HEK293 (cell line): ENCODE measurements at regions not wholly inside any gene's neighbourhood (a gene's known extent, or its start where the extent isn't known, plus 50 kb on each side); places are given as distances from the start of the nearest gene placed in this dataset.

Experiments
- CTCF ChIA-PET: fragments of 350-600 bp; formaldehyde crosslinking; extraction: SDS; loops from one replicate; lab custom pipeline; 2021; ENCODE audit warnings: antibody characterized with exemption; lab: Yijun Ruan, JAX
- POLR2A ChIA-PET: fragments of 300-600 bp; formaldehyde crosslinking; extraction: SDS; loops from one replicate; lab custom pipeline; 2020; ENCODE audit warnings: antibody characterized with exemption, inconsistent platforms; lab: Yijun Ruan, JAX
- H3K27ac ChIP-seq: fragments of 200-500 bp; sonication (Bioruptor generic); 2 replicates; pipeline ENCODE4 v1.5.1; 2014; ENCODE audit warnings: low read depth, low read length, control low read depth, inconsistent platforms; ENCODE audit errors: extremely low read depth
- H3K36me3 ChIP-seq, 2 experiments: fragments of 200-500 bp in 1 of 2; sonication (Bioruptor generic) in 1 of 2; 1 replicate in 1 of 2; 2 replicates in 1 of 2; pipeline ENCODE4 v1.5.1; 2014 to 2017; ENCODE audit warnings: inconsistent platforms in 2 of 2, low read length in 2 of 2; ENCODE audit not compliant: control insufficient read depth in 2 of 2, insufficient read depth in 1 of 2
- H3K4me1 ChIP-seq: fragments of 200-500 bp; sonication (Bioruptor generic); 2 replicates; pipeline ENCODE4 v1.5.1; 2014; ENCODE audit warnings: mild to moderate bottlenecking, low read length, inconsistent platforms; ENCODE audit not compliant: control insufficient read depth, insufficient read depth
- H3K4me3 ChIP-seq: 2 replicates; pipeline ENCODE4 v1.5.1; 2011; ENCODE audit warnings: low read depth, mild to moderate bottlenecking, control low read depth, low read length, moderate library complexity
- H3K9me3 ChIP-seq: fragments of 200-500 bp; sonication (Bioruptor generic); 2 replicates; pipeline ENCODE4 v1.5.1; 2014; ENCODE audit warnings: low read depth, low read length, inconsistent platforms; ENCODE audit not compliant: control insufficient read depth, insufficient read depth
- BCL11B ChIP-seq: fragments of 450-650 bp; formaldehyde crosslinking; IDR thresholded peaks from 2 replicates; pipeline ENCODE4 v1.5.1; 2016; ENCODE audit warnings: low read depth, missing biosample characterization, missing genetic modification characterization
- EGR2 ChIP-seq: fragments of 450-650 bp; formaldehyde crosslinking; IDR thresholded peaks from 2 replicates; pipeline ENCODE4 v1.5.1; 2016; ENCODE audit warnings: low read depth, missing biosample characterization, missing genetic modification characterization
- KLF16 ChIP-seq: fragments of 450-650 bp; formaldehyde crosslinking; IDR thresholded peaks from 2 replicates; pipeline ENCODE4 v1.5.1; 2017; ENCODE audit warnings: missing biosample characterization, missing genetic modification characterization
- SCRT1 ChIP-seq: fragments of 450-650 bp; formaldehyde crosslinking; IDR thresholded peaks from 2 replicates; pipeline ENCODE4 v1.5.1; 2016; ENCODE audit warnings: missing biosample characterization, missing genetic modification characterization, borderline replicate concordance
- SP3 ChIP-seq: fragments of 450-650 bp; formaldehyde crosslinking; IDR thresholded peaks from 2 replicates; pipeline ENCODE4 v1.5.1; 2016; ENCODE audit warnings: missing biosample characterization, missing genetic modification characterization
- YY1 ChIP-seq: fragments of 450-650 bp; formaldehyde crosslinking; IDR thresholded peaks from 2 replicates; pipeline ENCODE4 v1.5.1; 2018; ENCODE audit warnings: missing biosample characterization, missing genetic modification characterization
- ZBTB44 ChIP-seq: fragments of 450-650 bp; IDR thresholded peaks from 2 replicates; pipeline ENCODE4 v1.5.1; 2018; ENCODE audit warnings: missing biosample characterization, mild to moderate bottlenecking, missing genetic modification characterization
- ZBTB8A ChIP-seq: fragments of 450-650 bp; formaldehyde crosslinking; IDR thresholded peaks from 2 replicates; pipeline ENCODE4 v1.5.1; 2016; ENCODE audit warnings: missing biosample characterization, missing genetic modification characterization
- ZFP41 ChIP-seq: fragments of 450-650 bp; formaldehyde crosslinking; IDR thresholded peaks from 2 replicates; pipeline ENCODE4 v1.5.1; 2016; ENCODE audit warnings: missing biosample characterization, missing genetic modification characterization, borderline replicate concordance
- ZNF221 ChIP-seq: fragments of 450-650 bp; formaldehyde crosslinking; IDR thresholded peaks from 2 replicates; pipeline ENCODE4 v1.5.1; 2017; ENCODE audit warnings: missing biosample characterization, missing genetic modification characterization, borderline replicate concordance
- ZNF366 ChIP-seq: fragments of 450-650 bp; formaldehyde crosslinking; conservative IDR thresholded peaks from 2 replicates; pipeline ENCODE4 v1.5.1; 2016; ENCODE audit warnings: missing biosample characterization, missing genetic modification characterization
- ZNF529 ChIP-seq: fragments of 450-650 bp; formaldehyde crosslinking; IDR thresholded peaks from 2 replicates; pipeline ENCODE4 v1.5.1; 2017; ENCODE audit warnings: missing genetic modification characterization, missing biosample characterization; ENCODE audit not compliant: insufficient replicate concordance
- ZNF549 ChIP-seq: fragments of 450-650 bp; IDR thresholded peaks from 2 replicates; pipeline ENCODE4 v1.5.1; 2018; ENCODE audit warnings: missing biosample characterization, missing genetic modification characterization, mild to moderate bottlenecking, inconsistent platforms, moderate library complexity
- ZNF777 ChIP-seq: fragments of 450-650 bp; formaldehyde crosslinking; IDR thresholded peaks from 2 replicates; pipeline ENCODE4 v1.5.1; 2017; ENCODE audit warnings: missing biosample characterization, missing genetic modification characterization, borderline replicate concordance
- ZNF785 ChIP-seq: fragments of 450-650 bp; formaldehyde crosslinking; IDR thresholded peaks from 2 replicates; pipeline ENCODE4 v1.5.1; 2016; ENCODE audit warnings: missing biosample characterization, missing genetic modification characterization
- ZSCAN23 ChIP-seq: fragments of 450-650 bp; formaldehyde crosslinking; IDR thresholded peaks from 2 replicates; pipeline ENCODE4 v1.5.1; 2016; ENCODE audit warnings: missing biosample characterization, missing genetic modification characterization
- TF ChIP-seq, protein P1 (sequence below): fragments of 450-650 bp; formaldehyde crosslinking; conservative IDR thresholded peaks from 2 replicates; pipeline ENCODE4 v1.5.1; 2016; ENCODE audit warnings: low read depth, missing biosample characterization, missing genetic modification characterization
- TF ChIP-seq, protein P2 (sequence below): fragments of 450-650 bp; formaldehyde crosslinking; IDR thresholded peaks from 2 replicates; pipeline ENCODE4 v1.5.1; 2016; ENCODE audit warnings: missing biosample characterization, missing genetic modification characterization
- TF ChIP-seq, protein P3 (sequence below): fragments of 450-650 bp; formaldehyde crosslinking; IDR thresholded peaks from 2 replicates; pipeline ENCODE4 v1.5.1; 2017; ENCODE audit warnings: missing biosample characterization, missing genetic modification characterization

DNA sequence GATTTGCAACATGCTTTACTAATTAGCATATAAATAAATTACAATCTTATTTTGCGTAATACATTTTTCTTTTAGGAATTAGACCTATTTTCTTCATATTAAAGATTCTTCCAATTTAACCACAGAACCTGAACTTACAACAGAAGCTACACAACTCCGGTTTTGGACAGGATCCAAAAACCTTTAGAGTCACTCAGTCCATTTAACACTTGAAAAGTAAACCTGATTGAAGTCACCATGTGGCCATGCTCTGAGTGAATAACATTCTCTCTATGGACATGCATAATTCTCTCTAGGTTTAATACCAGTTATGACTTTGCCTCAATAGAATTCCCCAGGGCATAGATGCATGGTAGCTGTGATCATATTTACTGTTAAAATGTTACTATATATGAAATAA is 751.0 kb downstream of the VGLL3 start:
- Histone ChIP-seq H3K4me1 (no peaks in the 10 kb centered on the region), H3K4me3 (no peak overlapping the region), H3K9me3 (no peaks in the 10 kb centered on the region), H3K27ac (no peak overlapping the region), H3K36me3 (no peaks in the 10 kb centered on the region)
- TF ChIP-seq ZNF777 (tag by site-specific recombination) (no peak), ZNF529 (tag by site-specific recombination) (no peak), SP3 (no peak), ZNF549 (tag by site-specific recombination) (no peak), SCRT1 (tag by site-specific recombination) (no peak), KLF16 (no peak), EGR2 (tag by site-specific recombination) (no peak), ZNF785 (no peak), ZSCAN23 (tag by site-specific recombination) (no peak), ZBTB8A (tag by site-specific recombination) (no peak), ZFP41 (tag by site-specific recombination) (no peak), YY1 (no peak), ZNF366 (no peak), ZBTB44 (no peak), BCL11B (no peak), ZNF221 (tag by site-specific recombination) (no peak)
- TF ChIP-seq, protein P1, sequence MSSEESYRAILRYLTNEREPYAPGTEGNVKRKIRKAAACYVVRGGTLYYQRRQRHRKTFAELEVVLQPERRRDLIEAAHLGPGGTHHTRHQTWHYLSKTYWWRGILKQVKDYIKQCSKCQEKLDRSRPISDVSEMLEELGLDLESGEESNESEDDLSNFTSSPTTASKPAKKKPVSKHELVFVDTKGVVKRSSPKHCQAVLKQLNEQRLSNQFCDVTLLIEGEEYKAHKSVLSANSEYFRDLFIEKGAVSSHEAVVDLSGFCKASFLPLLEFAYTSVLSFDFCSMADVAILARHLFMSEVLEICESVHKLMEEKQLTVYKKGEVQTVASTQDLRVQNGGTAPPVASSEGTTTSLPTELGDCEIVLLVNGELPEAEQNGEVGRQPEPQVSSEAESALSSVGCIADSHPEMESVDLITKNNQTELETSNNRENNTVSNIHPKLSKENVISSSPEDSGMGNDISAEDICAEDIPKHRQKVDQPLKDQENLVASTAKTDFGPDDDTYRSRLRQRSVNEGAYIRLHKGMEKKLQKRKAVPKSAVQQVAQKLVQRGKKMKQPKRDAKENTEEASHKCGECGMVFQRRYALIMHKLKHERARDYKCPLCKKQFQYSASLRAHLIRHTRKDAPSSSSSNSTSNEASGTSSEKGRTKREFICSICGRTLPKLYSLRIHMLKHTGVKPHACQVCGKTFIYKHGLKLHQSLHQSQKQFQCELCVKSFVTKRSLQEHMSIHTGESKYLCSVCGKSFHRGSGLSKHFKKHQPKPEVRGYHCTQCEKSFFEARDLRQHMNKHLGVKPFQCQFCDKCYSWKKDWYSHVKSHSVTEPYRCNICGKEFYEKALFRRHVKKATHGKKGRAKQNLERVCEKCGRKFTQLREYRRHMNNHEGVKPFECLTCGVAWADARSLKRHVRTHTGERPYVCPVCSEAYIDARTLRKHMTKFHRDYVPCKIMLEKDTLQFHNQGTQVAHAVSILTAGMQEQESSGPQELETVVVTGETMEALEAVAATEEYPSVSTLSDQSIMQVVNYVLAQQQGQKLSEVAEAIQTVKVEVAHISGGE, result no peak
- TF ChIP-seq, protein P2, sequence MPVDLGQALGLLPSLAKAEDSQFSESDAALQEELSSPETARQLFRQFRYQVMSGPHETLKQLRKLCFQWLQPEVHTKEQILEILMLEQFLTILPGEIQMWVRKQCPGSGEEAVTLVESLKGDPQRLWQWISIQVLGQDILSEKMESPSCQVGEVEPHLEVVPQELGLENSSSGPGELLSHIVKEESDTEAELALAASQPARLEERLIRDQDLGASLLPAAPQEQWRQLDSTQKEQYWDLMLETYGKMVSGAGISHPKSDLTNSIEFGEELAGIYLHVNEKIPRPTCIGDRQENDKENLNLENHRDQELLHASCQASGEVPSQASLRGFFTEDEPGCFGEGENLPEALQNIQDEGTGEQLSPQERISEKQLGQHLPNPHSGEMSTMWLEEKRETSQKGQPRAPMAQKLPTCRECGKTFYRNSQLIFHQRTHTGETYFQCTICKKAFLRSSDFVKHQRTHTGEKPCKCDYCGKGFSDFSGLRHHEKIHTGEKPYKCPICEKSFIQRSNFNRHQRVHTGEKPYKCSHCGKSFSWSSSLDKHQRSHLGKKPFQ (tag by site-specific recombination), result no peak
- TF ChIP-seq, protein P3, sequence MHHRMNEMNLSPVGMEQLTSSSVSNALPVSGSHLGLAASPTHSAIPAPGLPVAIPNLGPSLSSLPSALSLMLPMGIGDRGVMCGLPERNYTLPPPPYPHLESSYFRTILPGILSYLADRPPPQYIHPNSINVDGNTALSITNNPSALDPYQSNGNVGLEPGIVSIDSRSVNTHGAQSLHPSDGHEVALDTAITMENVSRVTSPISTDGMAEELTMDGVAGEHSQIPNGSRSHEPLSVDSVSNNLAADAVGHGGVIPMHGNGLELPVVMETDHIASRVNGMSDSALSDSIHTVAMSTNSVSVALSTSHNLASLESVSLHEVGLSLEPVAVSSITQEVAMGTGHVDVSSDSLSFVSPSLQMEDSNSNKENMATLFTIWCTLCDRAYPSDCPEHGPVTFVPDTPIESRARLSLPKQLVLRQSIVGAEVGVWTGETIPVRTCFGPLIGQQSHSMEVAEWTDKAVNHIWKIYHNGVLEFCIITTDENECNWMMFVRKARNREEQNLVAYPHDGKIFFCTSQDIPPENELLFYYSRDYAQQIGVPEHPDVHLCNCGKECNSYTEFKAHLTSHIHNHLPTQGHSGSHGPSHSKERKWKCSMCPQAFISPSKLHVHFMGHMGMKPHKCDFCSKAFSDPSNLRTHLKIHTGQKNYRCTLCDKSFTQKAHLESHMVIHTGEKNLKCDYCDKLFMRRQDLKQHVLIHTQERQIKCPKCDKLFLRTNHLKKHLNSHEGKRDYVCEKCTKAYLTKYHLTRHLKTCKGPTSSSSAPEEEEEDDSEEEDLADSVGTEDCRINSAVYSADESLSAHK (tag by site-specific recombination), result no peak
- ChIA-PET POLR2A (no interaction called here), CTCF (no interaction called here)
